ENCODE measurements at regions not wholly inside any gene's neighbourhood (a gene's known extent, or its start where the extent isn't known, plus 50 kb on each side); places are given as distances from the start of the nearest gene placed in this dataset.
"Not testable (repeated sequence)": the region's sequence is repeated elsewhere in the genome, so short reads cannot be mapped to it uniquely, and the experiment has no call there.

- no peak for DNase-seq
These were observed 620.1 kb downstream of the TLE1 start for GRCh38 chr9:81069038-81069795.

DNA sequence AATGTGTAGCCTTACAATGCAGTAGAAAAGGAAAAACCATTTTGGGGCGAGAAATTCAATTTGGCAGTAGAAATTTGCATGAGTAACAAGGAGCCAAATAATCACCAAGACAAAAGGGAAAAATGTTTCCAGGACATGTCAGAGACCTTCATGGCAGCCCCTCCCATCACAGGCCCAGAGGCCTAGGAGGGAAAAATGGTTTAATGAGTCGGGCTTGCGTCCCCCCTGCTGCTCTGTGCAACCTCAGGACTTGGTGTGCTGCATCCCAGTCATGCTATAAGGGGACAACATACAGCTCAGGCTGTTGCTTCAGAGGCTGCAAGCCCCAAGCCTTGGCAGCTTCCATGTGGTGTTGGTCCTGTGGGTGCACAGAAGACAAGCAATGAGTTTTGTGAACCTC, 626.4 kb downstream of the TLE1 start:
- DNase-seq: not testable (repeated sequence)

DNA sequence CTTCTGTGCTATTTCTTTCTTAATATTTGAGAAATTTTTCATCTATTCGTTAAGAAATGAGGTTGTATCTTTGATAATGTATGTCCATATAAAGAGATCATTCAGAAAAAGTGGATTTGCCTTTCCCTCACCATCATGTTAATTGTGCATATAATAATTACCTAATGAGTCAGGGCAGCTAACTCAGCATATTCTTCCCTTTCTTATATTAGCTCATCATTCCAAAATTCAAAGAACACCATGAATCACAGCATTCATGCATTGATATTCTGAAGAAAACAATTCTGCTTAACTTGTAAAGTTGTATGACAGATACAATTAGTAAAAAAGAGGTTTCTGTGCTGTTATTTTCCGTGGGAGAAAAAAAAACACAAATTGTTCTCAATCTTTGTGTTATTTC, 630.6 kb downstream of the TLE1 start:
- DNase-seq: no peak

DNA sequence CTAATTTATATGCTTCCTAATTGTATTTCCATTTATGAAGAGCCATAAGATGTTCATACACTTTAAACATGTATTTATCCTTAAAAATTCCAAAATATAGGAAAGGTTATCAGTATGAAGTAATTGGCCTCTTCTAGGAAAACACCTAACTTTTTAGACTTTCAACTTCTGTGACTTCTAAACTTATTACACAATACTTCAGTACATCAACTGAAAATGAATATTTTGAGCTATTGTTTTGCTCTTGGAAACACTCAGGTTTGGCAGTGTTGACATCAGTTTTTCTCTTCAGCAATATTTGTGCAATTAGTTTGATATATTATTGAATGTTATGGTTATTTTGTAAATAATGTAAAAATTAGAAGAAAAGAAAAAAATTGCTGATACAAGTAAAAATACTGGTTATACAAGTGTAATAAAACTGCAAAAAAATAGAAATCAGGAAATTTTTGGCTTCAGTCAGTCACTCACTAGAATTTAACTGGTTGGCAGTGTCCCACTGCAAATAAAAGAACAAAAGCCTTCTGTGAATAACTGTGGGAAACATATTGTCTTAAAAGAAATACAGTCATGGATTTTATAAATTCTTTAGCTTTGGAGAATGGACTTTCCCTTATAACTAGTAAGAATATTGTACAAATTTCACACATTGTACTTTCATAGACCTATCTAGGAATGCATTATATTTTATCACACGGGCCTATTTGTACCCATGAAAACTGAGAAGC, 635.9 kb downstream of the TLE1 start:
- DNase-seq: no peak

DNA sequence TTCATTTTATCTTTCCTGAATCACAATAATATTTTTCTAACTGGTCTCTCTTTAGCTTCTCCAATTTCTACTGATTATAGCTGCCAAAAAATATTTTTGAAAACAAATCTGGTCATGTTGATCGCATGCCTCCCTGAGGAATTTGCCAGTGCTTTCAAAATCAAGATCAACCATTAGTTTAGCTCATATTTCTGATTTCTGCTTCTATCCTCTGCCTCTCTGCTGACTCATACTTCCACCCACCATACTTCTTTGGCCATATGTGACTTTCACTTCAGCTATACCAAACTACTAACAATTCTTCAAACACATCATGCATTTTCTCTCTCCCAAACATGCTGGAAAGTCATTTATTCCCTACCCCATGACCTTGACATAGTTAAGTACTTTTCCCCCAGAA, 636.5 kb downstream of the TLE1 start:
- peak; percentile 20 for DNase-seq

DNA sequence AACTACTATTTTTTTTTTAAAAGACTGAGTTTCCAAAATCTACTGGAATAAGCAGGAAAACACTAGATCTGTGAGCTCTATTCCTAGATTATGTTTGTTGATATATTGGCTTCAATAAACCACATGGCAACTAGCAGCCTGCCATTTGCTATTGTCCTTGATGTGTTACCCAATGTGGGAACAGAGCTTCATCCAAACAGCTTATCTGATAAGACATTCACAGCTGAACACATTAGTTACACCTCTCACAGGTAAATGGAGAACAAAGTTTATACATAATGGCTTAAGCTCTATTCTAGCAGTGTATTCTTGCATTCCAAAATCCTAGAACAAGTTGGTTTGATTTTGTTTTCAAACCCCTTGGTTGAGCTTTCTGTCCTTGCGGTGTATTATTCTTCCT, 642.1 kb downstream of the TLE1 start:
- no peak for DNase-seq

DNA sequence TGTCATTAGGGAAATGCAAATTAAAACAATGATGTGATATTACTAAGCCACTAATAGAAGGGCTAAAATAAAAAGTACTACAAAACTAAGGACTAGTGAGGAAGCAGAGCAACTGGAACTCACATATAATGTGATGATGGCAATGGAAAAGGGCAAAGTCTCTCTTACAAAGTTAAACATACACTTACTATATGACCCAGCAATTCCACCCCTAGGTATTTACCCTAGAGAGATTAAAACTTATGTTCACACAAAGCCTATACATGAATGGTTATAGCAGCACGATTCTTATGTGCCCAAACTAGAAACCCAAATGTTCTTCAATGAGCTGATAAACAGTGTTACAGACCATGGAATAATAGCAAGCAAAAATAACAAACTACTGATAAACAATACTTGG, 643.7 kb downstream of the TLE1 start:
- no peak for DNase-seq

DNA sequence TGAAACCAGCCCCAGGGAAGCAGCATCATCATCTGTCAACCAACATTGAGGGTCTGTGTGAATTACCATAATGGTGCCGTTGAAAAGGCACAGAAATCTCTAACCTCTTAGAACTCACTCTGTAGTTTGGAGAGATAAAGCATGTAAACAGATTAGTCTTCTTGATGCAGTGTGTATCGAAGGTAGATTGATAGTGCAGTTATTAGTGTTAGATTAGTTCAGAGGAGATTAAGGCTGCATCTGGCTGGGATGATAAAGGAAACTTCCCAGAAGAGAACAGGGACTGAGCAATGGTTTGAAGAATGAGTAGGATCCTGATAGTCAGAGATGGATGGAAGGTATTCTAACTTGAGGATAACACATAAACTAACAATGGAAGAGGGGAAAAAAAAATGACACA, 651.5 kb downstream of the TLE1 start:
- DNase-seq: no peak

DNA sequence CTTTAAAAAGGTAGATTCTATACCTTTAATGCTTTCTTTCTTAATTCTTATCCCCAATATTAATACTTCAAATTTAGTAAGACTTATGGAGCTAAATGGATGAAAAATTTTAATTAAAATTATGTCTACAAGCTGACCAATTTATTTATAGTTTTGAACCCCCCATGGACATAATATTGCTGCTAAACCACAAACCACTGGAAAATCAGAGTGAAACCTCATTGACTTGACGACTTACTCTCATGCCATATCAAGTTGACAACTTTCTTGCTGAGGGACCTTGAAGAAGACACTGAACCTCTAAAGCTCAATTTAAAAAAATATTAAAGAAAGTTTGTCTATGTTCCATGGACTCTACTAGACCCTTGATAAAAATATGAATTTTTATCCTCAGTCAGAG, 653.7 kb downstream of the TLE1 start:
- no peak for DNase-seq

GRCh38 chr9:81035171-81035570, 654.2 kb downstream of the TLE1 start:
- DNase-seq: no peak

DNA sequence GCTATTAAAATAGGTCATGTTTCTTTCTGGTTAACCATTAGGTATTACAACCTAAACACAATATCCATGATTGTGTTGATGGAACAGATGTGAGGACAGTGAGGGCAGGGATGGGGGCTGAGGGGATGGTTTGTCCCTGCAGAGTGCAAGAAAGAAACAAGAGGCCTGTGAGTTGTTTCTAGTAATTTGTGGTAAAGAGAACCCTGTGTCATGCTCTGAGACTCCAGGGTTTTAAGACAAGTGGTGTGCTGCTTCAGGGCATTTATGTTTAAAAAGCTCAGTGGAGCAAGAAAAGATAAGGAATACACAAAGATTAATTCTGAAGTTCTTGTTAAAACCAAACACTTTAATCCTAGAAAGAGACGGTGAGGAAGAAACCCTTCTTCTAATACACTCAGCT, 656.5 kb downstream of the TLE1 start:
- no peak for DNase-seq

DNA sequence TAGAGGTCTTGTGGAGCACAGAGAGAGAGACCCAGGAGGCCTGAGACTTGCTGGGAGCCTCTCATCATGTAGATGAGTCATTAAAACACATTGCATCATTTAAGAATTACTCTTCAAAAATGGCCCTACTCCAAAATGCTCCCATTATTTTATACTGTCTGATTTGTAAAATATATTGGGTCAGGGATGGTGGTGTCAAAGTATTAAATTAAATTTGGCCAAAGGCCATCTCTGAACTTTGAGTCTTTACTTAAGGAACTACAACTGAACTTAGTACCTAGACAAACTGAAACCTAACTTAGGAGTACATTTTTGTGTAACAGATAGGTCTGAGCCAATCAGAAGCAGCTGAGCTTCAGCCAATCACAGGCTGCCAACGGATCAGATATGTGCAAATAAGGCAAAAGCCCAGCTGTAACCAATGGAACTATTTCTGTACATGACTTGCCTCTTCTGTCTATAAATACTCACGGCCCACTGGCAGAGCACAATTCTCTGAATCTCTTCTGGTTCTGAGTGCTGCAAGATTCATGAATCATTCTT, 657.2 kb downstream of the TLE1 start:
- DNase-seq: no peak

DNA sequence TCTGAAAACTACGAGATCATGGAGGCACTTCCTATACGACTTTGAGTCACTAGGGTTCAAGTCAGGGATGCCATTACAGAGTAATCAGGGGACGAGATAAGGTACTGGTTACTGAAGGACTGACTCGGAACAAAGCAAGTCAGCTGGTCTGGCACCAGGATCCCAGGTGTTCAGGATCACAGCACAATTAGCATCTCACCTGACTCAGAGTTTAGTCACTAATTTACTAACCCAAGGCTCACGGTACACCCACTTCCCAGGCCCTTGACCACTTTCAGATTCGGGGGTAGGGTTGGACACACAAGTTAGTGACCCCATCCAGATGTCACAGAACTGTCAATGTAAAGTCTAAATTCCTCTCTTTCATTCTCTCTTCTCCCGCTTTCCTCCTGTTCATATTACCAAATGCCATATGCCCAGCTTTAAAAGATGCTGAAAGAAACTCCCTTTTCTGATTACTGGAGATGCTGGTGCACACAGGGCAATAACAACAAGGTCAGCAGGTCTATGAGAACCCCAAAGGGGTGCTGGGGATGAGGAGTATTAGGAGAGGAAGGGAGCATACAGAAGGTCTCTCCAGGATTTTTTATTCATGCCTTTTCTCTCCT, 657.8 kb downstream of the TLE1 start:
- no peak for DNase-seq

GRCh38 chr9:81030027-81030426, 659.3 kb downstream of the TLE1 start:
- no peak for DNase-seq

DNA sequence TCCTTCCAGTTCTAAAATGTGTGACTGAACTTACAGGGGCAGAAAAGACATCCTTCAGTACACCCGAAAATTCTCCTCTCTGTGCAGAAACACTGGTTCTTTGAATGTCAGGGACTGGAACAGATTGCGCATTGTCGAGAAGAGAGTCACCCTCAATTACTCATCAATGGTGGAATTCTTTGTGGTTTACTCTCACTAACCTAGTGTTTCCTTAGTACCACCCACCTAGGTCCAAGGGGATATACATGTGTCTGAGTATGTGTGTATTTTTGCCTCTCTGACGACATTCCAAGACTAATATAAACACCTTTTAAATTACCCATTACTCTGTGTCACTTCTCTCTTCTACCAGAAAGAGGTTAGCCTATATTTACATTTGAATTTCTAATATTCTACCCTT, 660.8 kb downstream of the TLE1 start:
- DNase-seq: no peak

GRCh38 chr9:81022177-81022576, 667.2 kb downstream of the TLE1 start:
- DNase-seq: no peak

- DNase-seq: not testable (repeated sequence)
These were observed 674.4 kb downstream of the TLE1 start for GRCh38 chr9:81014945-81015344.

- DNase-seq: not testable (repeated sequence)
These were observed 676.2 kb downstream of the TLE1 start for GRCh38 chr9:81013191-81013590.

DNA sequence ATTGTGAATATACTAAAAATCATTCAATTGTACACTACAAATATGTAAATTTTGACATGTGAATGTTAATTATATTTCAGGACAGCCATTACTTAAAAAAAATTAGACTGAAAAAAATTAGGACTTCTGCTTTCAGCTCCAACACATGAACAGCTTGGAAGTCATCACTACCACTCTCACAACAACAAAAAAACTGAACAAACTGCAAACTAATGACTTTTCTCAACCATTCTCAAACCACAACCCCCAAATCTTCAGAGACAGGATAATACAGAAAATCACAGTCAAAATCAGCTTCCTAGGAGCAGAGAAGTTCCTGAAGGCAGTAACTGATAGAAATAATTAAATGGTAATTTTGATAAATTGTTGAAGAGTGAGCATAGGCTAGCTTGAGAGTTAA, 686.4 kb downstream of the TLE1 start:
- DNase-seq: no peak

DNA sequence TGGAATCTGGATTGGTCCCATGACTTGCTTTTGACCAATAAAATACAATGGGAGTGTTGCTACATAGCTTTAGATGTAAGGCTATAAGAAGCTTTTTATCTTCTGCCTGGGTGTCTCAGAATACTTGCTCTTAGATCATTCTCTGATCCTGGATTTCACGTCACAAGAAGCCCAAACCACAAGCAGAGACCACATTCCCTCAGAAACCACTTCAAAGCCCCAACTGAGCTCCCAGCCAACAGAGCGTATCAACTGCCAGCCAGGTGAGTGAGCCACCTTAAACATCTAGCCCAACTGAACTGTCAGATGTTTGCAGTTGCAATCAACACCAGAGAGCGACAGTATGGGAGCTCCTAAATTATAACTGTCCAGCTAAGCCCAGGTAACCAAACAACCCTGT, 687.1 kb downstream of the TLE1 start:
- DNase-seq: no peak

DNA sequence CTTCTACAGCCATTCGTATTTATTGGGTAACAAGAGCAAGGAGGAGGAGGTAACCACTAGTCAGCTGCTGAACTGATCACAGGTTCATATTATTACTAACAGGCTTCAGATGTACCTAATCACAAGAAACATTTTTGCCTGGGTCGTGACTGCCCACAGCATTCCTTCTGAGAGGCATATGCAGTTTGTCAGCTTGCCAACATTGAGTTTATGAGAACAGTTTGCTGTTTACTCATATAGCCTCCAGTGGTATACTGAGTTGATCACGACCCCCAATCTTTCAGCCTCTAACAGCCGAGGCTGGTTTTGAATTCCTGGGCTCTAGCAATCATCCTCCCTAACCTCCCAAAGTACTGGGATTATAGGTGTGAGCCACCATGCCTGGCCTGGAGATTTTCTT, 693.6 kb downstream of the TLE1 start:
- DNase-seq: no peak

DNA sequence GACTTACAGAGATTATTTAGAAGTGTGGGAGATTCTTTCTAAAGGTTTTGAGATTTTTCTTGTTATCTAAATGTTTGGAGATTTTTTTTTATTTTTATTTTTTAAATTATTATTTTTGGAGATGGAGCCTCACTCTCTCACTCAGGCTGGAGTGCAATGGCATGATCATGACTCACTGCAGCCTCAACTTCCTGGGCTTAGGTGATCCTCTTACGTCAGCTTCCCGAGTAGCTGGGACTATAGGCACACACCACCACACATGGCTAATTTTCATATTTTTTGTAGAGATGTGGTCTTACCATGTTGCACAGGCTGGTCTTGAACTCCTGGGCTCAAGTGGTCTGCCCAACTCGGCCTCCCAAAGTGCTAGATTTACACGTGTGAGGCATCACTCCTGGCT, 694.5 kb downstream of the TLE1 start:
- DNase-seq: no peak

GRCh38 chr9:80985595-80985994, 703.8 kb downstream of the TLE1 start:
- DNase-seq: not testable (repeated sequence)

DNA sequence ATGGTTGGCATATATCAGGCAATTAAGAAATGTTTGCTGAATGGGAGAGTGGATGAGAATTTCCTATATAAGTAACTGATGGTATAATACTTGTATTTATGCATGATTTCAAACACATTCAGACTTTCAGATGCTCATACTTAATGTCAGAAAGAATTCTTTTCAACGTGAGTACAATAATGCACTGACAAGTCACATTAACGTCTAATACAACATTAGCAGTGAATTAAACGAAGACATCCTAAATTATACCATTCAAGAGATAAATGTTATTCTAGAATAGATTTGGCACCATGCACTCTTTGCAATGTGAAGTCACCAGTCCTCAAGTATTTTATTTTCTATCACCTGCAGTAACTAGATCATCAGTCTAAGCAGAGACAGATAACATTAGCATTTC, 712.9 kb downstream of the TLE1 start:
- no peak for DNase-seq
